NCI-H460 (cell line): ENCODE measurements at regions not wholly inside any gene's neighbourhood (a gene's known extent, or its start where the extent isn't known, plus 50 kb on each side); places are given as distances from the start of the nearest gene placed in this dataset.

Experiments used
- DNase-seq: peaks from one replicate; pipeline ENCODE4 v3.0.0-alpha.2; 2016; ENCODE audit warnings: low read depth; ENCODE audit errors: extremely low read depth

GRCh38 chr22:49432897-49433443 is 394.7 kb downstream of the BRD1 start:
- DNase-seq, result no peak

- no peak for DNase-seq
Measured at GRCh38 chr22:49432211-49432896, 395.3 kb downstream of the BRD1 start.

GRCh38 chr22:49431551-49431950 is 396.1 kb downstream of the BRD1 start:
- DNase-seq, result no peak

- DNase-seq, result no peak
Measured at GRCh38 chr22:49429066-49429465, 398.6 kb downstream of the BRD1 start.

- no peak for DNase-seq
Measured at GRCh38 chr22:49427941-49428340, 399.7 kb downstream of the BRD1 start.

- DNase-seq, result no peak
Measured at GRCh38 chr22:49427341-49427740, 400.3 kb downstream of the BRD1 start.

- DNase-seq, result no peak
Measured at GRCh38 chr22:49426618-49427266, 400.9 kb downstream of the BRD1 start.

- no peak for DNase-seq
Measured at GRCh38 chr22:49426098-49426497, 401.6 kb downstream of the BRD1 start.

- DNase-seq, result no peak
Measured at GRCh38 chr22:49425356-49425755, 402.3 kb downstream of the BRD1 start.

GRCh38 chr22:49424893-49425270 is 402.8 kb downstream of the BRD1 start:
- DNase-seq, result no peak

- no peak for DNase-seq
Measured at GRCh38 chr22:49423125-49423650, 404.5 kb downstream of the BRD1 start.

GRCh38 chr22:49422701-49423100 is 405.0 kb downstream of the BRD1 start:
- DNase-seq, result no peak

GRCh38 chr22:49420651-49421050 is 407.0 kb downstream of the BRD1 start:
- DNase-seq, result no peak

- DNase-seq, result no peak
Measured at GRCh38 chr22:49419661-49420060, 408.0 kb downstream of the BRD1 start.

GRCh38 chr22:49418943-49419342 is 408.7 kb downstream of the BRD1 start:
- DNase-seq, result no peak

- DNase-seq, result no peak
Measured at GRCh38 chr22:49418341-49418894, 409.3 kb downstream of the BRD1 start.

GRCh38 chr22:49417833-49418232 is 409.8 kb downstream of the BRD1 start:
- no peak for DNase-seq

GRCh38 chr22:49417326-49417725 is 410.3 kb downstream of the BRD1 start:
- DNase-seq, result no peak

GRCh38 chr22:49415151-49415951 is 412.3 kb downstream of the BRD1 start:
- no peak for DNase-seq

GRCh38 chr22:49413551-49413950 is 414.1 kb downstream of the BRD1 start:
- no peak for DNase-seq

GRCh38 chr22:49413146-49413545 is 414.5 kb downstream of the BRD1 start:
- no peak for DNase-seq
